Activated T-cell treated with anti-CD3 and anti-CD28 coated beads, Interleukin-2, amount 50 U/mL, for 4 hours (primary cell): ENCODE measurements at regions not wholly inside any gene's neighbourhood (a gene's known extent, or its start where the extent isn't known, plus 50 kb on each side); places are given as distances from the start of the nearest gene placed in this dataset.

Experiments
- ATAC-seq, 2 donors: fragments of 200-7000 bp; cut with Tn5 transposase; one replicate each; pipeline ENCODE4 v1.10.0; 2021
- DNase-seq: peaks from one replicate; pipeline ENCODE4 v3.0.0-alpha.2; 2020
- H3K27me3 Mint-ChIP-seq: one replicate; pipeline ENCODE4 v1.8.0; 2021; ENCODE audit warnings: low read depth, mixed read lengths
- H3K36me3 Mint-ChIP-seq: one replicate; pipeline ENCODE4 v1.8.0; 2022; ENCODE audit warnings: mixed read lengths; ENCODE audit not compliant: insufficient read depth
- H3K4me1 Mint-ChIP-seq: one replicate; pipeline ENCODE4 v1.8.0; 2021; ENCODE audit warnings: low read depth, mixed read lengths
- H3K4me3 Mint-ChIP-seq: one replicate; pipeline ENCODE4 v1.8.0; 2021; ENCODE audit warnings: mild to moderate bottlenecking, moderate library complexity, mixed read lengths
- H3K9me3 Mint-ChIP-seq: one replicate; pipeline ENCODE4 v1.8.0; 2021; ENCODE audit warnings: mixed read lengths

DNA sequence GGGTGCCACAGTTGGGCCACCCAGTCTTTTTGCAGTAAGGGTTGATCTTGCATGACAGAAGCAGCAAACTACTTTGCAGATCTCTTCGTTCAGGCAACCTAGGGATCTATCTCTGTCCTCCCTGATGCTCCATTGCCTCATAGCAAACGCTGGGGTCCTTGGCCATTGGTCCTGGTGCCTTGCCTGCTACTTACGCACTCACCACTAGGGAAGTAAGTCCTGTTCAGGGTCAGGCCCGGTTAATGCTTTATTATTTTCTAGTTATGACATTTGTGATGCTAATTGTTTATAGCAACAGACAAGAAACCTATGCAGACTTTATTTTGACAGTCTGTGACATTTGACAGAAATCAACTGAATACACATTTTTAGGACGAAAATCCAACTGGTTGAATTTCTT lies 326.5 kb upstream of the FMN2 start:
- no peaks in the 10 kb centered on the region for H3K36me3 Mint-ChIP-seq
- no peak for DNase-seq
- no peak overlapping the region for H3K4me3 Mint-ChIP-seq
- no peaks in the 10 kb centered on the region for H3K9me3 Mint-ChIP-seq
- H3K27me3 Mint-ChIP-seq, result no peaks in the 10 kb centered on the region
- H3K4me1 Mint-ChIP-seq, result no peaks in the 10 kb centered on the region
- ATAC-seq, result no peak

DNA sequence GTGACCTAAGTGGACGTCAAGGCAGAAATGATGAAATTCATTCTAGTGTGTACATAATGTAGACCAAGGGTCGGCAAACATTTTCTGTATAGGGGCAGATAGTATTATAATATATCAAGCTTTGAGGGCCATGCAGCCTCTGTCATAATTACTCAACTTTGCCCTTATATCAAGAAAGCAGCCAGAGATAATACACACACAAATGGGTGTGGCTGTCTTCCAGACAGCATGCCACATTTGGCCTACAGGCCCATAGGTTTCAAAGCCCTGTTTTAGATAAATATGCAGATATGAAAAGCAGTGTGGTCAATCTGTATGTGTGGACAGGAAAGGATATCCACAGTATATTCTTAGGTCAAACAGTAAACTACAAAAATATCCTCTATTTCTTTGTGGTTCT lies 320.1 kb upstream of the FMN2 start:
- no peak for ATAC-seq
- Mint-ChIP-seq H3K4me1 (peaks cover 2% of the 10 kb centered on the region), H3K4me3 (no peak overlapping the region), H3K9me3 (peaks cover 4% of the 10 kb centered on the region), H3K27me3 (no peaks in the 10 kb centered on the region), H3K36me3 (no peaks in the 10 kb centered on the region)
- no peak for DNase-seq

DNA sequence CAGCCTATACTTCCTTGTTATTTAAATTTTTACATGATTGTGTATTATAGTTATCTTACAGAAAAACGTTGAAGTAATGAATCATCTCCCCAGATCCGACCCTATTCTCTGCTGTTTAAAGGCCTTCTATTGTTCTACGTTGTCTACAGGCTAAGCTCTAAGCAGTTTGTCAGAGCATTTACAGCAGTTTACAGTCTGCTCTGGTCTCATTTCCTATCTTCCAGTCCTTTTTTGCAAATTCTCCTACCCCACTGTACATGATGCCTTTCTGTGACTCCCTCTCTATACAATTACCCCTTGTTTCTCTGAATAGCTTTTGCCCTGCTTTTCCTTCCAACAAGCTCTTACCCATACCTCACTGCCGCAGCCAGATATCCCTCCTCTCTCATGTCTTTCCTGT lies 319.2 kb upstream of the FMN2 start:
- ATAC-seq (no peak), DNase-seq (no peak)
- Mint-ChIP-seq H3K4me3 (no peak overlapping the region), H3K36me3 (no peaks in the 10 kb centered on the region), H3K27me3 (no peaks in the 10 kb centered on the region), H3K4me1 (peaks cover 2% of the 10 kb centered on the region), H3K9me3 (peaks cover 4% of the 10 kb centered on the region)

DNA sequence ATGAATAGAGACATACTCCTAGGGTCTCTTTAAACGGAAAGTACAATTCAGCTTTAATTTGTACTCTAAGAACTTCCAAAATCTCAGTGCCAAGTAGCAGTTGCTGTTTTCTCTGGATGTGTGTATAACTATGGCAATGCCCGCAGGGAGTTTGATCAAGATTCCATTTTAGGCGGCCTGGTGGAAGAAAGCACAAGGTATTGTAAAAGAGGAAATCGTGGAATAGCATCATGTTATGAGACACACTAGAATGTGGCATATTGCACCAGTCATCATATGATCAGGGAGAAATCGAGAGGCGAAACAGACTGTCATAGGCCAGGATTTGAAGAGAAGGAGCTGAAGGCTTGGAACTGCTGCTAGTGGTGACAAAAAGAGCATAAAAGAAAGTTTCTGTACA lies 316.2 kb upstream of the FMN2 start:
- DNase-seq (no peak), ATAC-seq (no peak)
- no peak overlapping the region for H3K4me3 Mint-ChIP-seq
- no peaks in the 10 kb centered on the region for H3K27me3 Mint-ChIP-seq
- H3K36me3 Mint-ChIP-seq, result no peaks in the 10 kb centered on the region
- H3K4me1 Mint-ChIP-seq, result peaks cover 2% of the 10 kb centered on the region
- H3K9me3 Mint-ChIP-seq, result peaks cover 4% of the 10 kb centered on the region

DNA sequence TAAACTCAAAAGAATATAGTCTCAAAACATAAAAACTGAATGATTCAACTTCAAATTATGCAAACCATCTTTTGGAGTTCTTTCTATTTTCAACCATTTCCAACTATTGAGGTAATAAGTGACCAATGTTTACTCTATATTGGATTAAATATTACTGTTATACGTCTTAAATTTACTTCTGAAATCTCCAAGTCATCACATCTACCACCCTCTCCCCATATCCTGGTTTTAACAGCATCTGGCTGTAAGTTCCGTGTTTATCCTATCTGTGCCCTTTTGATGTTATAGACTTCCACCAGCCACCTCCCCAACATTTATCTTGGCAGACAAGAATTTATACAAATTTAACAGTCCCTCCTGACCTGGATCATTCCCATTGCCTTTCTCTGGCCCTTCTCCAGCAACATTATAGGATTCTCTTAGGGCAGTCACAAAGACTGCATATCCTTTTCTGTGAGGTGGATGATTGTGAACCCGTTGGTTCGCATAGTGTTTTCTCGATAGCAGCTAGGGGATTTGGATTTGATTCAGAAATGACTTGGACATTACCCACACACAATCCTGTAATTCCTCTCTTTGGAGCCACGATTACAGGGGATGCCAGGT lies 313.4 kb upstream of the FMN2 start:
- peaks cover 4% of the 10 kb centered on the region for H3K9me3 Mint-ChIP-seq
- no peaks in the 10 kb centered on the region for H3K36me3 Mint-ChIP-seq
- ATAC-seq (no peak), DNase-seq (no peak)
- no peaks in the 10 kb centered on the region for H3K27me3 Mint-ChIP-seq
- no peak overlapping the region for H3K4me3 Mint-ChIP-seq
- peaks cover 2% of the 10 kb centered on the region for H3K4me1 Mint-ChIP-seq

DNA sequence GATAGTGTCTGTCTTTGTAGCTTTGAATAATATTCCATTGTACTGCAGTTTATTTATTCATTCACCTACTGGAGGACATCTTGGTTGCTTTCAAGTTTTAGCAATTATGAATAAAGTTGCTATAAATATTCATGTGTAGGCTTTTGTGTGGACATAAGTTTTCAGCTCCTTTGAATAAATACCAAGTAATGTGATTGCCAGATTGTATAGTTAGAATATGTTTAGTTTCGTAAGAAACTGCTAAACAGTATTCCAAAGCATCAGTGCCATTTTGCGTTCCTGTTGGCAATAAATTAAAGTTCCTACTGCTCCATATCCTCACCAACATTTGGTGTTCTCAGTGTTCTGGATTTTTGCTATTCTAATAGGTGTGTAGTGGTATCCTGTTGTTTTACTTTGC lies 311.7 kb upstream of the FMN2 start:
- Mint-ChIP-seq H3K4me3 (no peak overlapping the region), H3K27me3 (no peaks in the 10 kb centered on the region), H3K9me3 (peaks cover 4% of the 10 kb centered on the region), H3K4me1 (peaks cover 1% of the 10 kb centered on the region), H3K36me3 (no peaks in the 10 kb centered on the region)
- DNase-seq (no peak), ATAC-seq (no peak)

DNA sequence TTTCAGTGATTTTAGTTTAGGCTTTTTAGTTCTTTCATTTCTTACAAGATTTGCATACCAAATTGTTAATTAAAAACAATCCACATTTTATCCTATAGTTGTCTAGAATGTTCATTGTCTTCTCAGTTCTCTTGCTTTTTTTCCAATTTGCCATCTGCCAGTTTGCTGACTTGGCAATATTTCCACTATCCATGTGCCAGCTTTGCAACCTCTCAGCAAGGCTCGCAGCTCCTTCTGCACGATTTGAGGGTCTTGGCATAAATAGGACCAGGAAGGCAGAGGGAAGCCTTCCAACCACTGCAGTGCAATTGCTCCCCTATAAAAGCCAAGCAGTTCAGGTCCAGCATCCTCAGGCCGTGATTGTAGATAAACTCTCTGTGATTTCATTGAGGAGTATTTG lies 306.8 kb upstream of the FMN2 start:
- H3K27me3 Mint-ChIP-seq, result no peaks in the 10 kb centered on the region

DNA sequence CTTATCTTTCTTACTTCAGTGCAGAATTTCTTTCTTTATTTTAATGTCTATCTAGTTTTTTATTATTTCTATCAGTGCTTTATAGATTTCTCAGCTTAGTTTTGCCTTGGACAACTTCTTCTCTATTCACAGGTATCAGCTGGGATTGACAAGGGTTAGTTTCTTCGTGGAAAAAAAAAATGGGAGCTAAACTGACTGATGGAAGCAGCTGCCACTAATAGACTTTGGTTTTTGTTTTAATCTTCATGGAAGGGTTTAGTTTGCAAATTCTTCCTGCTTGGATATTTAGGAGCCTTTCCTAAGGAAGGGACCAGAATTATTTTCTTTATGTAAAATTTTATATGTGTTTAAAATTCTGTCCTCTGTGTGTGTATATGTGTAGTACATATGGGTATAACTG lies 306.1 kb upstream of the FMN2 start:
- no peak overlapping the region for H3K4me3 Mint-ChIP-seq
- ATAC-seq (no peak), DNase-seq (no peak)
- H3K9me3 Mint-ChIP-seq, result peaks cover 7% of the 10 kb centered on the region
- H3K36me3 Mint-ChIP-seq, result no peaks in the 10 kb centered on the region
- no peaks in the 10 kb centered on the region for H3K4me1 Mint-ChIP-seq
- no peaks in the 10 kb centered on the region for H3K27me3 Mint-ChIP-seq

More for the DNA sequence above, 306.8 kb upstream of the FMN2 start:
- Mint-ChIP-seq H3K4me1 (no peaks in the 10 kb centered on the region), H3K36me3 (no peaks in the 10 kb centered on the region), H3K4me3 (no peak overlapping the region), H3K9me3 (peaks cover under 1% of the 10 kb centered on the region)
- ATAC-seq (no peak), DNase-seq (no peak)

DNA sequence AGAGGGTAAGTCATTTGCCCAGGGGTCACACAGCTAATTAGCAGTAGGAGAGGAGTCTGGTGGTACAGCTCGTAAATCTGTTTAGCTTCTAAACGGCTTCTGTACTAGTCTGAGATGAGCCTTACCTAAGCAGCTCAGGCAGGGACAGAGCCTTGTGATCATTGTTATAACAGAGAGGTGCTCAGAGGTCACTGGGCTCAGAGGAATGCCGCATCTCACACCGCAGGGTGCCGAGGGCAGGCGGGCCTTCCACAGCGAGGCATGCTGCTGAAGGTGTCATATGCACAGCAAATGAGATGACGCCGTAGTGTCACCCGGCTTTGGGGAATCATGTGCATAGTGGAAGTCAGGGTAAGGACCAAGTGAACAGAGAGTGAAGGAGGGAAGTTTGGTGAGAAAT lies 305.2 kb upstream of the FMN2 start:
- no peak for ATAC-seq
- DNase-seq, result no peak
- Mint-ChIP-seq H3K9me3 (peaks cover 7% of the 10 kb centered on the region), H3K27me3 (no peaks in the 10 kb centered on the region), H3K4me1 (no peaks in the 10 kb centered on the region), H3K4me3 (no peak overlapping the region), H3K36me3 (no peaks in the 10 kb centered on the region)

DNA sequence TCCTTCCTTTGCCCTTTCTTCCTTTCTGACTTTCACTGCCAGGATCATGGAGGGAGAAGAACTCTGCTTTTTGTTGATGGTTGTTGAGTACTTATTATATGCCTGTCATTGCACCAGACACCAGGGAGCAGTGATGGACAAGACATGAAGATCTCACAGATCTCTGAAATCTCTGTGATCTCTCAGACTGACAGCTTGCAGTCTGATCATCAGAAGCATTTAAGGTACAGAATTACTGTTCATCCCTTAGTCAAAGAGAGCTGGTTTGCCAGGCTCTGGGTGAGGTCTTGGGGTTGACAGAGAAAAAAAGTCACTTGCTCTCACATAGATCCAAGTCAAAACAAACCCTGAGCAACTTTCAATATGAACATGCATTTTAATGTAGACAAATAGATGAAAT lies 299.5 kb upstream of the FMN2 start:
- H3K27me3 Mint-ChIP-seq, result no peaks in the 10 kb centered on the region
- peaks cover 7% of the 10 kb centered on the region for H3K9me3 Mint-ChIP-seq
- H3K4me3 Mint-ChIP-seq, result no peak overlapping the region
- ATAC-seq (peak; percentile 46 to 63), DNase-seq (no peak)
- no peaks in the 10 kb centered on the region for H3K36me3 Mint-ChIP-seq
- H3K4me1 Mint-ChIP-seq, result peaks cover 3% of the 10 kb centered on the region

DNA sequence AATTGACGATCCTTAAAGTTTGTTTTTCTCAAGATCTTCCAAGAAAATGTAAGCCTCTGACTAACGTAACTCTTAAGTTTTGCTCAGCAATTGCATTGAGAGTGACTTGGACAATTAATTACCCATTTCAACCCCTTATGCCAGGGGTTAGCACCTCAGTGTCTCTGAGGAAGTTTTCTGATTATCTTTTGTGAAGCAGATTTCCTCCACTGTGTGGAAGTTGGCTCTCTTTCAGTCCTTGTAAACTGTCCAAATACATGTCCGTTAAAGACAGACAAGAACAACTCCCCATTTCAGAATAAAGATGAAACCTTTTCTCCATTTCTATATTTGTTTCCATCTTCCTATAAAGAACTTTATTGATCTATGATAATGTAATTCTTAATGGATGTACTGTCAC lies 296.4 kb upstream of the FMN2 start:
- Mint-ChIP-seq H3K9me3 (peaks cover 2% of the 10 kb centered on the region), H3K27me3 (no peaks in the 10 kb centered on the region), H3K4me3 (no peak overlapping the region), H3K4me1 (peaks cover 3% of the 10 kb centered on the region), H3K36me3 (no peaks in the 10 kb centered on the region)
- ATAC-seq, result no peak
- no peak for DNase-seq

DNA sequence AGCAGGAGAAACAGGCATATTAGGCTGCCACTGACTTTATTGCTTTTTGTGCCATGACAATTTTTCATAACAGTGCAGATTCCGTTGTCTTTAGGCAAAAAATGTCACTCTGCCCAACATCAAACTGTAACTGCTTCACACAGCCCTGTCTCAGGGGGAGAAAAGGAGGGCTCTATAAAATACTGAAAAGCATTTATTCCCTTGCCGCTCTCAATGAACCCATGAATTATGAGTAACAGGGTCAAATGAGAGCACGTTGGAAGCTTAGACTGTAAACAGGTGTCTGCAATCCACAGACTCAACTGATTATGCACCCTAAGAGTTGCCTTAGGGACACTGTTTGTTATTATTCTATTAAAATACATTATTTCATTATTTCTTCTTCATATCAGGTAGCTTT lies 292.1 kb upstream of the FMN2 start:
- DNase-seq, result no peak
- H3K9me3 Mint-ChIP-seq, result no peaks in the 10 kb centered on the region
- ATAC-seq, result no peak
- H3K36me3 Mint-ChIP-seq, result no peaks in the 10 kb centered on the region
- no peaks in the 10 kb centered on the region for H3K4me1 Mint-ChIP-seq
- H3K4me3 Mint-ChIP-seq, result no peak overlapping the region
- H3K27me3 Mint-ChIP-seq, result no peaks in the 10 kb centered on the region

DNA sequence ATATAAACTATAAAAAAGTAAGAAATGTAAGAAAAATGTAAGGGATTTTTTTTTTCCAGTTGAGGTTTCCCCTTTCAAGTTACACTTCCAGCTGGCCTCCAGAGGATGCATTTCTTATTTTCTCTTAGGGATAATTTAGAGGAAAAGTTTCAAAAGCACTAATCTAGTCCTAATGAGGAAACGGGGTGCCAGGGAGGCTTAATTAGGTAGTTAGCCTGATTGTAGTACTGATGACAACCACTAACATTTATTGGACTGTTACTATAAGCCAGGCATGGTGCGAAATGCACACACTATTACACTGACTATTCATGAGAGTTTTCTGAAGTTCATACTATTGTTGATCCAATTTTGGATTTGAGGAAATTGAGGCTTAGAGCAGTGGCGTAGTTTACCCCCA lies 290.8 kb upstream of the FMN2 start:
- Mint-ChIP-seq H3K4me1 (peaks cover 3% of the 10 kb centered on the region), H3K9me3 (no peaks in the 10 kb centered on the region), H3K4me3 (no peak overlapping the region), H3K27me3 (no peaks in the 10 kb centered on the region), H3K36me3 (no peaks in the 10 kb centered on the region)
- no peak for DNase-seq
- no peak for ATAC-seq

DNA sequence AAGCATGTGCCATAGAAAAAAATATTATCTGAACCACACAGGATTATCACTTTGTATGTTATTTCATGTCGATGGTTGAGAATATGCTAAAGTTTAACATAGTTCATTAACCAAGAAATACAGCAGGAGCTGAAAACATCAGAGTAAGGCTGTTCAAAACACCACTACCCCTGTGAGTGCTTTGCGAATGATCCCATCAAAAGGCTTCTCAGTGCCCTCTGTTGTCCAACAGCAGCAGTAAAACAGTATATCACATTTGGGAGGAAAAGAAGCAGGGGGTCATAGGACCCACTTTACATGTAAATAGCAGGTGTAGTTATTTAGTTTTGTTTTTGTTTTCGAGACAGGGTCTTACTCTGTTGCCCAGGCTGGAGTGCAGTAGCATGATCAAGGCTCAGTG lies 289.4 kb upstream of the FMN2 start:
- peaks cover 5% of the 10 kb centered on the region for H3K4me1 Mint-ChIP-seq
- H3K9me3 Mint-ChIP-seq, result no peaks in the 10 kb centered on the region
- no peak overlapping the region for H3K4me3 Mint-ChIP-seq
- H3K36me3 Mint-ChIP-seq, result no peaks in the 10 kb centered on the region
- H3K27me3 Mint-ChIP-seq, result no peaks in the 10 kb centered on the region
- no peak for ATAC-seq
- no peak for DNase-seq

DNA sequence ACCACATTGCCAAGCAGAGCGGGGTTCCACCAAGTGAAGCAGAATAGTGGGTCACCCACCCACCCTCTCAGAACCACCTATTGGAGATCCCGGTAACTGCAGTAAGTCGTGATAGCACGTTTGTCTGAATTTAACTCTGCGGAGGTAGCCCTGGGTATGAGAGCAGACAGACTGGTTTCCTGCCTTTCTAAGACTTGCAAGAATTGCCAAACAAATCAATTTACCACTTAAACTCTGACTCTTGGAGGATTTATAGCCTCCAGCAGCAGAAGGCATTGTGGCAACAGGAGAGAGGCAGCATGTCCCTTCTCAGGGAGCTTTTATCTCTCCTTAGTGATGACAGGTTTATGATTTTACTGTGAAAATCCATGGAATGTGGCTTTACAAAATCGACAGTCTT lies 287.9 kb upstream of the FMN2 start:
- Mint-ChIP-seq H3K27me3 (no peaks in the 10 kb centered on the region), H3K4me3 (no peak overlapping the region), H3K4me1 (peaks cover 5% of the 10 kb centered on the region), H3K9me3 (no peaks in the 10 kb centered on the region), H3K36me3 (no peaks in the 10 kb centered on the region)
- ATAC-seq (no peak), DNase-seq (no peak)

DNA sequence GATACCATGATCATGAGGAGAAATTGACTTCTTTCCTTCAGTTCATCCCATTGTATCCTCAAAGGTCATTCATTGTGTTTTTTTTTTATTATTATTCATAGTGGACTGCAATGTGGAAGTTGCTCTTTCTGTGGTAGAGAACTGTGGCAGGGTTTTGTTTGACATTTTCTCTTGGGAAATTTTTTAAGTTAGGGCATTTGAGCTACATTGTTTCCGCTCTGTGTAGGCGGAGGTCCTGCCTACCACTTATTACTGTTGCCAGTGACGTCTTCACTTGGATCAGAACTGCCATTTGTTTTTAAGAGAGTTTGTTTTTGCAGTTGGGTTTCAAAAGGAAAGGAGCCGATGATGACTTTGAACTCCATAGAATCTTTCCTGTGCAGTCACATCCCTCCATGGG lies 287.4 kb upstream of the FMN2 start:
- H3K4me1 Mint-ChIP-seq, result peaks cover 5% of the 10 kb centered on the region
- DNase-seq (no peak), ATAC-seq (no peak)
- H3K27me3 Mint-ChIP-seq, result no peaks in the 10 kb centered on the region
- H3K36me3 Mint-ChIP-seq, result no peaks in the 10 kb centered on the region
- H3K9me3 Mint-ChIP-seq, result no peaks in the 10 kb centered on the region
- no peak overlapping the region for H3K4me3 Mint-ChIP-seq
